Neural cell (in vitro differentiated cells): ENCODE measurements at regions not wholly inside any gene's neighbourhood (a gene's known extent, or its start where the extent isn't known, plus 50 kb on each side); places are given as distances from the start of the nearest gene placed in this dataset.

Source experiments
- H2AFZ ChIP-seq: fragments of 200-600, 300-800 bp; sonication (generic), shearing (Covaris generic); 2 replicates; pipeline ENCODE4 v1.6.0; 2014; ENCODE audit warnings: low read depth, mild to moderate bottlenecking, antibody characterized with exemption, low read length, moderate library complexity
- H3F3A ChIP-seq: fragments of 200-600 bp; shearing (Covaris generic); 2 replicates; pipeline ENCODE4 v1.6.1; 2016; ENCODE audit warnings: mild to moderate bottlenecking, moderate library complexity, mixed read lengths, antibody characterized with exemption, low read length; ENCODE audit not compliant: insufficient read depth, poor library complexity, severe bottlenecking
- H3K27ac ChIP-seq: fragments of 200-600, 300-800 bp; sonication (generic), shearing (Covaris generic); 2 replicates; pipeline ENCODE4 v1.5.1; 2014; ENCODE audit warnings: mild to moderate bottlenecking, low read length, moderate library complexity
- H3K27me3 ChIP-seq: fragments of 300-800, 200-600 bp; sonication (generic), shearing (Covaris generic); 2 replicates; pipeline ENCODE4 v1.6.0; 2014; ENCODE audit warnings: mild to moderate bottlenecking, low read depth, low read length, moderate library complexity; ENCODE audit not compliant: insufficient read depth
- H3K36me3 ChIP-seq: fragments of 300-800, 200-600 bp; sonication (generic), shearing (Covaris generic); 2 replicates; pipeline ENCODE4 v1.5.1; 2014; ENCODE audit warnings: mild to moderate bottlenecking, antibody characterized with exemption, low read length, moderate library complexity; ENCODE audit not compliant: insufficient read depth
- H3K4me2 ChIP-seq: fragments of 300-800, 200-600 bp; sonication (generic), shearing (Covaris generic); 2 replicates; pipeline ENCODE4 v1.6.0; 2014; ENCODE audit warnings: mild to moderate bottlenecking, low read length
- H3K4me3 ChIP-seq: fragments of 300-800, 200-600 bp; sonication (generic), shearing (Covaris generic); 2 replicates; pipeline ENCODE4 v1.5.1; 2014; ENCODE audit warnings: mild to moderate bottlenecking, low read length, moderate library complexity
- H3K79me2 ChIP-seq: fragments of 200-600 bp; shearing (Covaris generic); replicated peaks from 2 replicates; pipeline ENCODE4 v1.6.0; 2014; ENCODE audit warnings: mild to moderate bottlenecking, low read length, moderate library complexity; ENCODE audit not compliant: insufficient read depth
- H3K9ac ChIP-seq: fragments of 300-800, 200-600 bp; sonication (generic), shearing (Covaris generic); 2 replicates; pipeline ENCODE4 v1.6.1; 2016; ENCODE audit warnings: mild to moderate bottlenecking, low read length, mixed read lengths
- H3K9me2 ChIP-seq: fragments of 200-600 bp; shearing (Covaris generic); 2 replicates; pipeline ENCODE4 v1.6.1; 2016; ENCODE audit warnings: mild to moderate bottlenecking, low read length, mixed read lengths; ENCODE audit not compliant: insufficient read depth
- H3K9me3 ChIP-seq: fragments of 200-600, 300-800 bp; sonication (generic), shearing (Covaris generic); 2 replicates; pipeline ENCODE4 v1.6.1; 2016; ENCODE audit warnings: mild to moderate bottlenecking, mixed run types, low read length, moderate library complexity, mixed read lengths
- H4K20me1 ChIP-seq: fragments of 200-600 bp; shearing (Covaris generic); 2 replicates; pipeline ENCODE4 v1.6.1; 2016; ENCODE audit warnings: mild to moderate bottlenecking, mixed run types; ENCODE audit not compliant: insufficient read depth
- CTCF ChIP-seq: fragments of 450-650 bp; IDR thresholded peaks from 2 replicates; pipeline ENCODE4 v1.5.1; 2014; ENCODE audit warnings: antibody characterized with exemption, mild to moderate bottlenecking, moderate library complexity; ENCODE audit not compliant: poor library complexity, severe bottlenecking
- EP300 ChIP-seq: fragments of 450-650 bp; conservative IDR thresholded peaks from 2 replicates; pipeline ENCODE4 v1.6.1; 2014; ENCODE audit warnings: antibody characterized with exemption, mild to moderate bottlenecking, moderate library complexity; ENCODE audit not compliant: poor library complexity, severe bottlenecking
- EZH2 ChIP-seq: fragments of 200-600, 300-800 bp; shearing (Covaris generic), sonication (generic); IDR thresholded peaks from 2 replicates; pipeline ENCODE4 v1.6.1; 2014; ENCODE audit warnings: antibody characterized with exemption, low read length, borderline replicate concordance, mild to moderate bottlenecking; ENCODE audit not compliant: insufficient read depth, poor library complexity, severe bottlenecking
- MXI1 ChIP-seq: fragments of 450-650 bp; conservative IDR thresholded peaks from 2 replicates; pipeline ENCODE4 v1.6.1; 2014; ENCODE audit warnings: antibody characterized with exemption, mild to moderate bottlenecking; ENCODE audit not compliant: poor library complexity, severe bottlenecking
- POLR2AphosphoS5 ChIP-seq: IDR thresholded peaks from 2 replicates; pipeline ENCODE4 v1.6.1; 2012
- RAD21 ChIP-seq: fragments of 450-650 bp; conservative IDR thresholded peaks from 2 replicates; pipeline ENCODE4 v1.6.1; 2014; ENCODE audit warnings: antibody characterized with exemption, mild to moderate bottlenecking, moderate library complexity
- REST ChIP-seq: IDR thresholded peaks from 2 replicates; pipeline ENCODE4 v1.6.1; 2012; ENCODE audit warnings: borderline replicate concordance
- SMC3 ChIP-seq: fragments of 450-650 bp; conservative IDR thresholded peaks from 2 replicates; pipeline ENCODE4 v1.6.1; 2014; ENCODE audit warnings: antibody characterized with exemption, mild to moderate bottlenecking, moderate library complexity; ENCODE audit not compliant: poor library complexity
- TAF1 ChIP-seq: IDR thresholded peaks from 2 replicates; pipeline ENCODE4 v1.6.1; 2012; ENCODE audit warnings: low read depth

- Histone ChIP-seq H2AFZ (no peak overlapping the region), H3K4me3 (no peak overlapping the region)
Measured at GRCh38 chr15:85296615-85297402, 83.6 kb upstream of the AKAP13 start.

GRCh38 chr15:85297537-85297936, 82.9 kb upstream of the AKAP13 start:
- no peak overlapping the region for H2AFZ ChIP-seq
- no peak overlapping the region for H3K27ac ChIP-seq
- H3K27me3 ChIP-seq, result no peaks in the 10 kb centered on the region
- no peaks in the 10 kb centered on the region for H3F3A ChIP-seq
- no peaks in the 10 kb centered on the region for H3K9me2 ChIP-seq
- TF ChIP-seq EP300 (no peak), MXI1 (no peak), CTCF (no peak), POLR2AphosphoS5 (no peak), EZH2 (no peak), RAD21 (no peak), SMC3 (no peak), TAF1 (no peak), REST (no peak)
- H3K4me2 ChIP-seq, result no peak overlapping the region
- H3K79me2 ChIP-seq, result no peaks in the 10 kb centered on the region
- no peak overlapping the region for H3K9ac ChIP-seq
- H3K9me3 ChIP-seq, result no peaks in the 10 kb centered on the region
- H3K4me3 ChIP-seq, result no peak overlapping the region
- H3K36me3 ChIP-seq, result no peaks in the 10 kb centered on the region
- no peaks in the 10 kb centered on the region for H4K20me1 ChIP-seq

More at GRCh38 chr15:85296615-85297402, 83.6 kb upstream of the AKAP13 start:
- Histone ChIP-seq H3K36me3 (no peaks in the 10 kb centered on the region), H3K79me2 (no peaks in the 10 kb centered on the region), H3K9ac (no peak overlapping the region), H3K27ac (no peak overlapping the region), H3K4me2 (no peak overlapping the region), H3K9me3 (no peaks in the 10 kb centered on the region), H3F3A (no peaks in the 10 kb centered on the region), H3K9me2 (no peaks in the 10 kb centered on the region), H4K20me1 (no peaks in the 10 kb centered on the region), H3K27me3 (no peaks in the 10 kb centered on the region)
- peak; percentile 82 for TF ChIP-seq SMC3
- no peak for TF ChIP-seq EZH2
- peak; percentile 82 for TF ChIP-seq CTCF
- TF ChIP-seq TAF1, result no peak
- no peak for TF ChIP-seq MXI1
- peak; percentile 84 for TF ChIP-seq RAD21
